22Rv1 (cell line): ENCODE measurements at regions not wholly inside any gene's neighbourhood (a gene's known extent, or its start where the extent isn't known, plus 50 kb on each side); places are given as distances from the start of the nearest gene placed in this dataset.
"Not testable (repeated sequence)": the region's sequence is repeated elsewhere in the genome, so short reads cannot be mapped to it uniquely, and the experiment has no call there.

Source experiments
- H3K27ac ChIP-seq: fragments of 450-650 bp; 2 replicates; pipeline ENCODE4 v1.5.1; 2017
- ZFX ChIP-seq: fragments of 450-650 bp; IDR thresholded peaks from 2 replicates; pipeline ENCODE4 v1.6.1; 2017; ENCODE audit warnings: antibody characterized with exemption, borderline replicate concordance
- TF ChIP-seq, protein P1 (sequence below): fragments of 450-650 bp; IDR thresholded peaks from 2 replicates; pipeline ENCODE4 v1.5.1; 2017; ENCODE audit warnings: mild to moderate bottlenecking

DNA sequence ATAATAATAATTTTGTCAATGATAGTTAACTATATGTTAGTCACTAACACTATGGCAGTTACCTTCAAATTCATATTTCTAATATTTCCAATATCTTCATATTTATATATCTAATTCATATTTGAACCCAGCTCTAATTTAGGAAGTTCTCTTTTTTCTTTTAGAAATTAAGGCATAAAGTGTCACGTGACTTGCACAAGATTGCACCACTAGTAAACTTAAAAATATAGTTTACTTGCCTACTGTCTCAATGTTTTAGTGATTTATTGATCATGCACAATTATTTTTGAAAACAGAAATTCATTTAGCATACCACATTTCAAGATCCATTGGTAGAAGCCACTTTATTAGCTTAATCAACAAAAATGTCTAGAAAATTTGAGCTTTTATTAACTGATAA lies 508.7 kb upstream of the ZNF337 start:
- no peak overlapping the region for H3K27ac ChIP-seq
- TF ChIP-seq, protein P1, sequence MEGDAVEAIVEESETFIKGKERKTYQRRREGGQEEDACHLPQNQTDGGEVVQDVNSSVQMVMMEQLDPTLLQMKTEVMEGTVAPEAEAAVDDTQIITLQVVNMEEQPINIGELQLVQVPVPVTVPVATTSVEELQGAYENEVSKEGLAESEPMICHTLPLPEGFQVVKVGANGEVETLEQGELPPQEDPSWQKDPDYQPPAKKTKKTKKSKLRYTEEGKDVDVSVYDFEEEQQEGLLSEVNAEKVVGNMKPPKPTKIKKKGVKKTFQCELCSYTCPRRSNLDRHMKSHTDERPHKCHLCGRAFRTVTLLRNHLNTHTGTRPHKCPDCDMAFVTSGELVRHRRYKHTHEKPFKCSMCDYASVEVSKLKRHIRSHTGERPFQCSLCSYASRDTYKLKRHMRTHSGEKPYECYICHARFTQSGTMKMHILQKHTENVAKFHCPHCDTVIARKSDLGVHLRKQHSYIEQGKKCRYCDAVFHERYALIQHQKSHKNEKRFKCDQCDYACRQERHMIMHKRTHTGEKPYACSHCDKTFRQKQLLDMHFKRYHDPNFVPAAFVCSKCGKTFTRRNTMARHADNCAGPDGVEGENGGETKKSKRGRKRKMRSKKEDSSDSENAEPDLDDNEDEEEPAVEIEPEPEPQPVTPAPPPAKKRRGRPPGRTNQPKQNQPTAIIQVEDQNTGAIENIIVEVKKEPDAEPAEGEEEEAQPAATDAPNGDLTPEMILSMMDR, result no peak
- no peak for TF ChIP-seq ZFX

- H3K27ac ChIP-seq, result not testable (repeated sequence)
Observed at GRCh38 chr20:26201026-26201425, 504.4 kb upstream of the ZNF337 start.

DNA sequence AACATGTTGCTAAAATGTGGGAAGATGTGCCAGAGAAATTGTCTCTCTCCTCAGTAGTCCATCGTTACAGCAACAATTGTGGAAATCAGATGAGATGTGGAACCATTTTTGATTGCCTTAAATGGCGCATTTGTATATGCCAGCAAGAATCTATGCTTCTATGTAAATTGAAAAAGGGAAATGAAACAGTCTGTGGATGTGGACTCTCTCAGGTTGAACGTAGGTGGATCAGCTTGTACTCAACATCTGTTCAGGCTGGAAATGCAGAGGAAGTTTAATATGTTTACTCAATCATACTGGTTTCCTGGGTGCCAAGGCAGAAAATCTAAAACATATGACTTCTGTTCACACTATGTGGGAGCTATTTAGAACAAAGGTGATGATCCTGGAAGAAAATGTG lies 490.7 kb upstream of the ZNF337 start:
- H3K27ac ChIP-seq, result not testable (repeated sequence)

- H3K27ac ChIP-seq, result not testable (repeated sequence)
Observed at GRCh38 chr20:26183720-26184119, 487.1 kb upstream of the ZNF337 start.

- not testable (repeated sequence) for H3K27ac ChIP-seq
Observed at GRCh38 chr20:26181364-26181763, 484.7 kb upstream of the ZNF337 start.

GRCh38 chr20:26171875-26172274 lies 475.2 kb upstream of the ZNF337 start:
- H3K27ac ChIP-seq, result not testable (repeated sequence)

- TF ChIP-seq, protein P1, result no peak
- no peak for TF ChIP-seq ZFX
- no peak overlapping the region for H3K27ac ChIP-seq
Observed at GRCh38 chr20:26169506-26169905, 472.9 kb upstream of the ZNF337 start.

DNA sequence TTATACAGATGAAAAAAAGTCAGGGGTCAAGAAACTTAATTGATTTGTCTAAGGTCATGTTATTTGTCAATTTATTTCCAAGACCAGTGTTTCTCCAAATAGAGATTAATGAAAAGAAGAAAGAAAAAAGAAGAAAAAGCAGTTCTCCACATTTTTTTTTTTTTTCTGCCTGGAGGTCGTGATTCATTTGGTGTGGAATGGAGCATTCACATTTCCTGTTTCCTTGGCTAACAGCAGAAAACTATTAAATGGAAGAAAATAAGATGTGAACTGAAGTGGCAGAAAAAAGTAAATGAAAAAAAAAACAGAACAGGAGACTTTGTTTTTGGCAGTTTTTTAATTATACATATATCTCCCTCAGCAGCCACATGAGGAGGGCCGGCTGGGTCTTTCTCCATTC lies 470.8 kb upstream of the ZNF337 start:
- no peak overlapping the region for H3K27ac ChIP-seq

DNA sequence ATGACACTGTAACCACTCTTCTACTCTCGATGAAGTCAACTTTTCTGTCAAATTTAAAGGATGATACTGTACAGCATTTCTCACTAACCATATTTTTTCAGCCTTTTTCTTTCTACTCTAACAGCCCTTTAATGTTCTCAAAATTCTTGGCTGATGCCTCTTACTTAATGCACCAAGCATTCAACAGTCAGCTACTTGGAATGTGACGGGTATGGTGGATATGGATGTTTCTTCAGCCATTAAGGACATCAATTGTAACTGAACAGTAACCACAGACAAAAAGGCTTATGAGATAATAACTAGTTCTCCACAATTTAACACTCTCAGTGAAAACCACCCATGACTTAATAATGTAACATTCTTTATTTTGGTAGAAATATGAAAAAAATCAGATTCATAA lies 467.2 kb upstream of the ZNF337 start:
- no peak for TF ChIP-seq ZFX
- TF ChIP-seq, protein P1, result no peak
- no peak overlapping the region for H3K27ac ChIP-seq

More for the DNA sequence above, 470.8 kb upstream of the ZNF337 start:
- no peak for TF ChIP-seq ZFX
- TF ChIP-seq, protein P1, result no peak

DNA sequence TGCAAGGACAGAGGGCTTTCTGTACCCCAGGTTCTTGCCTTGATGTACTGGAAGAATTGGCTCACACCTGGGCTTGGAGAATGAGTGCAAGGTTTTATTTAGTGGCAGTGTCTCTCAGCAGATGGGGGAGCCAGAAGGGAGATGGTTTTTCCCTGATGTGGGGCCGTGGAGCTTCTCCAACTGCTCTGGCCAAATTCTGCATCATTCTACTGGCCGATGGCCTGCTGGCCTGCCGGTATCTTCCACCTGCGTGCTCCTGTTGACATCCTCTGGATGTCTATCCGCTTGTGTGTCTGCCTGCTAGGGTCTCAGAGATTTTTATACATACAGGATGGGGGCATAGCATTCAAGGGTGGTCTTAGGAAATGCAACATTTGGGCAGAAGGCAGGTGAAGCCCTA lies 466.5 kb upstream of the ZNF337 start:
- not testable (repeated sequence) for H3K27ac ChIP-seq

DNA sequence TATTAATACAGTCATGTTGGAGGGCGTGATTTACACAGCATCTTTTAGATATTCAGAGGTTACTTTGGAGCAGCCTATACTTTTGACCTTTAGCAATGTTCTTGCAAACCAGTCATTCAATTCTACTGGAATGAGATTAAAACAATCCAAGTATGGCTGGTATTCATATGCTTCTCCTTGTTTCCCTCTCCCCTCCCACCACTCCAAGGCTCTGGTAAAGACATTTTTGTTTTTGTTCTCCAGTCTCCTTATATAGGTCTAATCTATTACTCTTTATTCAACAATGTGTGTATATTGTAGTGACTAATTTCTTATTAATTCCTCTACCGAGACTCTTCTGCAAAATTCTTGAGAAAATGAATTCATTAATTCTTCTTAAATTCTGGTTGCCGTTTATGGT lies 465.1 kb upstream of the ZNF337 start:
- not testable (repeated sequence) for H3K27ac ChIP-seq

GRCh38 chr20:26160916-26161315 lies 464.3 kb upstream of the ZNF337 start:
- not testable (repeated sequence) for H3K27ac ChIP-seq
